ENCODE measurements at regions not wholly inside any gene's neighbourhood (a gene's known extent, or its start where the extent isn't known, plus 50 kb on each side); places are given as distances from the start of the nearest gene placed in this dataset.

DNA sequence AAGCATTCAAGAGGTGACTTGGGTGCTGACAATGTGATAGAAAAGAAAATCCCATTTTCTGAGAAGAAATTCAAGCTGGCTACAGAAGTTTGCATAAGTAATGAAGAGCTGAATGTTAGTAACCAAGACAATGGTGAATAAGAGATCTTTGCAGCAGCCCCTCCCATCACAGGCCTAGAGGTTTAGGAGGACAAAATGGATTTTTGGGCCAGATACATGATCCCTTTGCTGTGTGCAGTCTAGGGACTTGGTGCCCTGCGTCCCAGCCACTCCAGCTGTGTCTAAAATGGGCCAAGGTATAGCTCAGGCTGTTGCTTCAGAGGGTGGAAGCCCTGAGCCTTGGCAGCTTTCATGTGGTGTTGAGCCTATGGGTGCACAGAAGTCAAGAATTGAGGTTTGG, 107.0 kb upstream of the EPHA5 start:
- DNase-seq (ENCODE audit: low spot score): no peak

DNA sequence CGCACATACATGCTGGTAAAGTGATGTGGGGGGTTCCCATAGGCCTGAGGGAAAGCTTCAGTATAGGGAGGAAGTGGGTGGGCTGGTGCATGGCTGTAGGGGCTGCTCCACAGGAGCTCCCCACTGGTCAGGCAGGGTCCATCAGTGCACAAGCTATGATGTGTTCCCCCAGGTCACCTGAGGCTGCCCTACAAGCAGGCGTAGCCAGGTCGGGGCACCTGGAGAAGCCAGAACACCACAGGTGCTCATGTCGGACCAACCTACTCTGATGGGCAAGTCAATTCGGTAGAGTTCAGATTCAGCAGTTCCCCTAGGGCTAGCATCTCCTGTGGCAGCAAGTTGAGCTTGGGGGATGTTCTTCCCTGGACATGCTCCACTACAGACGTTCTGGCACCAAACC, 103.3 kb upstream of the EPHA5 start:
- no peak for DNase-seq (ENCODE audit: low spot score)

DNA sequence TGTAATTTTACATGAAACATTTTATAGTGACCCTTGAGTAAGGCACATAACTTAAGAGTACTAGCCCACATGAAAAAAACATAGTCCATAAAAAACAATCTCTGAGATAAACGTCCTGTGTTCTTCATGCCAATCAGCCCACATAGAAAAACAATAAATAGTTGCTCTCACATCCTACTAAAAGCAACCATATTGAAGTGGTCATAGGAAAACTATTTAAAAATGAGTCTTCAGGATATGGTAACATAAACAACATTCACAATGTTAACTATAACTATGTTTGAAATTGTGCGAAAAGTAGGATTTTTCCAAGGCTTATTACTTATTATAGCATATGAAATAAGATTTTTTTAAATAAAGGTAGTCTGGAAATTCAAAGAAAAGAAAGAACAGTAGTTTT, 77.1 kb upstream of the EPHA5 start:
- DNase-seq (ENCODE audit: low spot score): no peak

DNA sequence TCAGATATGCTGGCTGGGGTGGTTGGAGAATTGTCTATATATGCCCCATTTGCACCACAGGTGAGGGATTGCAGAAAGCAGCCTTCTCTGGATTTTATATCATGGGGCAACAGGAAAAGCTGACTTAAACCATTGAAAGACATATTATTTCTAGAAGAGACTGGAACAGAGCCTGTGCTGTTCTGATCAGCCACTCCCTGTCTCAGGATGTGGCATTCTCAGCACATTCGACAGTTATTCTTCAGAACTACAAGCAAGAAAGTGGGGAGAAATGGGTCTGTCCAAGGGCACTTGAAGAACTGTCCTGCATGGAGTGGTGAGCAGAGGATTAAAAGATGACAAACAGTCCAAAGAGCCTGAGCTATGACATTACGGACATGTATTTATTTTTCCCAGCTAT, 67.8 kb upstream of the EPHA5 start:
- DNase-seq (ENCODE audit: low spot score): no peak

DNA sequence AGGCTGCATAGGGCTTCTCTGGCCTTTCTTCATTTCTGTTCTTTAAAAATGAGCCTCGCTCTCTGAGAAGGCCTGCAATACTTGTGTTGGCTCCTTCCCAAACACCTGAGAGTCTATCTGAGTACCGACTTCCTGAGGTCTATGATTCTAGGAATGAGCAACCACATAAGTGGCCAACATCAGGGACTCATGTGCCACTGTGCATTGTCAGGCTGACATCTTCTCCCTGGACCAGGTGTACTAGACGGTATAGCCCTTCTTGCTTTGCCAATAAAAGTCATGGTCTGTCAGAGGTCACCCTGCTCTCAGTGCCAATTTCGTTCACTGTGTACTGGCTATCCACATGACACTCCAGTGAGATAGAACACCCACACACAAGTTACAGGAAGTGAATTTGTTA, 67.4 kb upstream of the EPHA5 start:
- no peak for DNase-seq (ENCODE audit: low spot score)

DNA sequence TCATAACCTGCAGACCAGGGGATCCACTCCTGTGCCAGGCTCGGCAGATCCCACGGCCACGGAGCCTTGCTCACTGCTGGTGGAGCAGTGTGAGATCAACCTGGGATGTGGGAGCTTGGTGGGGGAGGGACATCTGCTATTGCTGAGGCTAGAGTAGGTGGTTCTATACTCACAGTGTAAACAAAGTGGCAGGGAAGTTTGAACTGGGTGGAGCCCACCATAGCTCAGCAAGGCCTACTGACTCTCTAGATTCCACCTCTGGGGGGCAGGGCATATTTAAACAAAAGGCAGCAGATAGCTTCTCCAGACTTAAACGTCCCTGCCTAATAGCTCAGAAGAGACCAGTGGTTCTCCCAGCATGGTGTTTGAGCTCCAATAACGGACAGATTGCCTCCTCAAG, 54.7 kb upstream of the EPHA5 start:
- DNase-seq (ENCODE audit: low spot score): no peak
